ENCODE measurements at regions not wholly inside any gene's neighbourhood (a gene's known extent, or its start where the extent isn't known, plus 50 kb on each side); places are given as distances from the start of the nearest gene placed in this dataset.

DNA sequence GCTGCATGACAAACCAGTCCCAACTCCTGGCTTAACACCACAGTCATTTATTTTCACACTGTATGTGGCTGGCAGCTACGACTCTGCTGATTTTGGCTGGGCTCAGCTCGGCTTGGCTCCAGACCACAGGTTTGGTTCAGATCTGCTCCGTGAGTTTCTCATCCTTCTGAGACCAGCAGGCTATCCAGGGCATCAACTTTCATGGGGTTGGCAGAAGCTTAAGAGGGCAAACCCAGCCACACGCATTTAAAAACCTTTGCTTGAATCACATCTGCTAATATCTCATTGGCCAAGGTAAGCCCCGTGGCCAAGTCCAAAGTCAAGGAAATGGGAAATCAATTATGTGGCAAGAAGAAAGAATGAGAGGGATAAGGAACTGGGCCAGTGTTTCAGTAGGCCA, 574.2 kb downstream of the MATN1 start:
- H3K9me2 ChIP-seq (replicated peaks; ENCODE audit: insufficient read depth, low read length): no peaks in the 10 kb centered on the region
- H3K27ac ChIP-seq (ENCODE audit: low read length): no peak overlapping the region
- no peaks in the 10 kb centered on the region for H3K27me3 ChIP-seq (ENCODE audit: low read length)
- no peaks in the 10 kb centered on the region for H3K9me3 ChIP-seq (ENCODE audit: low read length)
- no peaks in the 10 kb centered on the region for H3K79me2 ChIP-seq (ENCODE audit: low read length)
- no peak overlapping the region for H3K4me2 ChIP-seq (ENCODE audit: low read depth, low read length, poor library complexity, severe bottlenecking)
- H3K9ac ChIP-seq (ENCODE audit: low read length): no peak overlapping the region
- H3K4me1 ChIP-seq (ENCODE audit: low read length): no peaks in the 10 kb centered on the region
- no peak overlapping the region for H3K4me3 ChIP-seq (ENCODE audit: low read length)
- no peak for DNase-seq
- no peaks in the 10 kb centered on the region for H3K36me3 ChIP-seq (ENCODE audit: insufficient read depth, low read length)
- no peaks in the 10 kb centered on the region for H4K20me1 ChIP-seq (ENCODE audit: insufficient read depth, low read depth, low read length)
- no peak overlapping the region for H2AFZ ChIP-seq (ENCODE audit: low read length)

DNA sequence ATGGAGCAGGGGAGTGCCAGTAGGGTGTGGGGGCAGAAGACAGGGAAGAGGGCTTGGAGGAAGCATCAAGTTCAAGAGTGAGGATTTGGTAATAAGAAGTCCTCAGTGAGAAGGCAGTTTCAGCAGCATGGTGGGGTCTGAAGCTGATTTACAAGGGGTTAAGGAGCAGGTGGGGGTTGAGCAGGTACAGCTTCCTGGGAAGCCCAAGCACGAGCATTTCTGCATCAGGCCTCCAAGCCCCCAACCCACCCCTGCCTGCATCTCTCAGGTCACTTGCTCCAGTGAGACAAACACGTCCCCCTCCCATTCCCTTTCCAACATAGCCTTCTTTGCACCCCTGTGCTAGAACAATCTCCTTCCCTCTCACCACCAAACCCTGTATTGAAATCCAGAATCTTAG, 574.7 kb downstream of the MATN1 start:
- H3K27me3 ChIP-seq (ENCODE audit: low read length): no peaks in the 10 kb centered on the region
- H3K27ac ChIP-seq (ENCODE audit: low read length): no peak overlapping the region
- no peak for DNase-seq
- no peaks in the 10 kb centered on the region for H3K9me2 ChIP-seq (replicated peaks; ENCODE audit: insufficient read depth, low read length)
- H3K4me2 ChIP-seq (ENCODE audit: low read depth, low read length, poor library complexity, severe bottlenecking): no peak overlapping the region
- no peaks in the 10 kb centered on the region for H3K4me1 ChIP-seq (ENCODE audit: low read length)
- no peak overlapping the region for H2AFZ ChIP-seq (ENCODE audit: low read length)
- H3K9me3 ChIP-seq (ENCODE audit: low read length): no peaks in the 10 kb centered on the region
- H3K9ac ChIP-seq (ENCODE audit: low read length): no peak overlapping the region
- H4K20me1 ChIP-seq (ENCODE audit: insufficient read depth, low read depth, low read length): no peaks in the 10 kb centered on the region
- no peaks in the 10 kb centered on the region for H3K79me2 ChIP-seq (ENCODE audit: low read length)
- no peak overlapping the region for H3K4me3 ChIP-seq (ENCODE audit: low read length)
- H3K36me3 ChIP-seq (ENCODE audit: insufficient read depth, low read length): no peaks in the 10 kb centered on the region

DNA sequence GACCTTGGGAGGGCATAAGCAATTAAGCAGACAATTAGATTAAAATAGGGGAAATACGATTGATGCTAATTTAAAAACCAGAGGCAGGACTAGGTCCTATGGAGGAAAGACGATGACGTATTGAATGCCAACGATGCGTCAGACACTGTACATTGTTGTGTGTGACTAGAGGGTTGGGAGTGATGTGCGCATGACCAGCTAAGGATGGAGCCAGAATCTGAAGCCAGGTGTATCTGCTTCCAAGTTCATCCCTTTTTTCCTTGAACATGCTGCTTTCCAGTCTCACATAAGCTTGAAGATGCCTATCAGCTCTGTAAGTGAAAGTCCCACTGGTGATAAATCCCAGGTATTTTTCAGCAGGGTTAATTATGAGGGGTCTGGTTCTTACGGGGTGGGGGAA, 576.2 kb downstream of the MATN1 start:
- Histone ChIP-seq H3K27ac (ENCODE audit: low read length) (no peak overlapping the region), H3K9me2 (replicated peaks; ENCODE audit: insufficient read depth, low read length) (no peaks in the 10 kb centered on the region), H3K4me1 (ENCODE audit: low read length) (no peaks in the 10 kb centered on the region), H4K20me1 (ENCODE audit: insufficient read depth, low read depth, low read length) (no peaks in the 10 kb centered on the region), H3K4me3 (ENCODE audit: low read length) (no peak overlapping the region), H3K9me3 (ENCODE audit: low read length) (no peaks in the 10 kb centered on the region), H2AFZ (ENCODE audit: low read length) (no peak overlapping the region), H3K79me2 (ENCODE audit: low read length) (no peaks in the 10 kb centered on the region), H3K9ac (ENCODE audit: low read length) (no peak overlapping the region), H3K36me3 (ENCODE audit: insufficient read depth, low read length) (no peaks in the 10 kb centered on the region), H3K4me2 (ENCODE audit: low read depth, low read length, poor library complexity, severe bottlenecking) (no peak overlapping the region), H3K27me3 (ENCODE audit: low read length) (no peaks in the 10 kb centered on the region)
- DNase-seq: no peak

DNA sequence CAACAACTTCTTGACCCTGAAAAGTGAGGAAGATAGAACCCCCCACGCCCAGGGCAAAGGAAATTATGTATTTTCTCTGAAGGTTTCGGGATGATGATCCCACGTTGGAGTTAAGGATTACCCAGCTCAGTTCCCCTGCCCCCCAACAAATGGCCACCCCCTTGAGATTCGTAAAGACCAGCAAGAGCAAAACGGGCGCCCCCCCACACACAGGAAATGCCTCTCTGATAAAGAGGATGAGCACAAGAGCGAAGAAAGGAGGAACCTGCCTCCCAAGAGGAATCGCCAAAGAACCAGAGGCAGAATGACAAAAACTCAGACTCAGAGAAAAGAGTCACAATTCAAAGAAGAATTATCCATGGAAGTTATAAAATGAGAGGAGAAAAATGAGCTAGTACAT, 576.9 kb downstream of the MATN1 start:
- Histone ChIP-seq H3K9me2 (replicated peaks; ENCODE audit: insufficient read depth, low read length) (no peaks in the 10 kb centered on the region), H2AFZ (ENCODE audit: low read length) (no peak overlapping the region), H3K36me3 (ENCODE audit: insufficient read depth, low read length) (no peaks in the 10 kb centered on the region), H3K4me1 (ENCODE audit: low read length) (no peaks in the 10 kb centered on the region), H3K79me2 (ENCODE audit: low read length) (no peaks in the 10 kb centered on the region), H3K27me3 (ENCODE audit: low read length) (no peaks in the 10 kb centered on the region), H3K27ac (ENCODE audit: low read length) (no peak overlapping the region), H3K9me3 (ENCODE audit: low read length) (no peaks in the 10 kb centered on the region), H3K4me3 (ENCODE audit: low read length) (no peak overlapping the region), H3K4me2 (ENCODE audit: low read depth, low read length, poor library complexity, severe bottlenecking) (no peak overlapping the region), H4K20me1 (ENCODE audit: insufficient read depth, low read depth, low read length) (no peaks in the 10 kb centered on the region), H3K9ac (ENCODE audit: low read length) (no peak overlapping the region)
- DNase-seq: no peak

DNA sequence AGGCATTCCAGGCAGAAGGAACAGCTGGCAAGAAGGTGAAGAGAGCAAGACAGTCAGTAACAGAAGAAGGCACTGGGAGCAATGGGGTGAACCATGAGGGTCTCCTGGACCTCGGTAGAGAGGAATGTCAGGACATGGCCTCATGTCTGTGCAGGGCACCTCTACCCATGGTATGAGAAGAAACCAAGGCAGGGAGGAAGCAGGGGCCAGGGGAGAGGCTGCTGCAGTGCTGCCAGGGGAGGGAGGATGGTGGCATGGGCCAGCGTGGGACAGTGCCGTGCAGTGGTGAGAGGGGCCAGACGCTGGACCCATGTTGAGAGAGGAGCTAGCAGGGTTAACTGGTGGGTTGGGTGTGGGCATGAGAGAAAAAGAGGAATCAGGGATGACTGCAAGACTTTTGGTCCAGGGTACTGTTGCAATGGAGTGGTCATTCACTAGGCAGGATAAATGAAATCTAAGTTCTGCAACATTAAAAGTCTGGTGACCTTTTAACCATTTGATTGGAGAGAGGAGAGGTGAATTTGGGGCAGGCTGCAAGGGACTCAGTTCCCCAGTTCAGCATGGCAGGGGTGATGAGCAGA, 577.6 kb downstream of the MATN1 start:
- Histone ChIP-seq H2AFZ (ENCODE audit: low read length) (no peak overlapping the region), H3K9me2 (replicated peaks; ENCODE audit: insufficient read depth, low read length) (no peaks in the 10 kb centered on the region), H3K36me3 (ENCODE audit: insufficient read depth, low read length) (no peaks in the 10 kb centered on the region), H4K20me1 (ENCODE audit: insufficient read depth, low read depth, low read length) (no peaks in the 10 kb centered on the region), H3K4me3 (ENCODE audit: low read length) (no peak overlapping the region), H3K27me3 (ENCODE audit: low read length) (no peaks in the 10 kb centered on the region), H3K9ac (ENCODE audit: low read length) (no peak overlapping the region), H3K27ac (ENCODE audit: low read length) (no peak overlapping the region), H3K9me3 (ENCODE audit: low read length) (no peaks in the 10 kb centered on the region), H3K4me2 (ENCODE audit: low read depth, low read length, poor library complexity, severe bottlenecking) (no peak overlapping the region), H3K4me1 (ENCODE audit: low read length) (no peaks in the 10 kb centered on the region), H3K79me2 (ENCODE audit: low read length) (no peaks in the 10 kb centered on the region)
- DNase-seq: peak; percentile 0

DNA sequence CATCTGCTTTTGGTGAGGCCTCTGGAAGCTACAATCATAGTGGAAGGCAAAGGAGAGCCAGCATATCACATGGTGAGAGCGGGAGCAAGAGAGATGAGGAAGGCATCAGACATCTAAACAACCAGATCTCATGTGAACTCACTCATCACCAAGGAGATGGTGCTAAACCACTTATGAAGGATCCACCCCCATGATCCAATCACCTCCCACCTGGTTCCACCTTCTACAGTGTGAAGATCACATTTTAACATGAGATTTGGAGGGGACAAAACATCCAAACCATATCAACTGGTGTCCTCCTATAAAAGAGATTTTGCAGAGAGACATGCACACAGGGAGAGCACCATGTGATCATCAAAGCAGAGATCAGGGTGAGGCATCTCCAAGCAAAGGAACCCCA, 578.6 kb downstream of the MATN1 start:
- Histone ChIP-seq H3K9me3 (ENCODE audit: low read length) (no peaks in the 10 kb centered on the region), H4K20me1 (ENCODE audit: insufficient read depth, low read depth, low read length) (no peaks in the 10 kb centered on the region), H3K4me2 (ENCODE audit: low read depth, low read length, poor library complexity, severe bottlenecking) (no peak overlapping the region), H3K27ac (ENCODE audit: low read length) (no peak overlapping the region), H3K9ac (ENCODE audit: low read length) (no peak overlapping the region), H3K4me1 (ENCODE audit: low read length) (no peaks in the 10 kb centered on the region), H3K79me2 (ENCODE audit: low read length) (no peaks in the 10 kb centered on the region), H3K4me3 (ENCODE audit: low read length) (no peak overlapping the region), H2AFZ (ENCODE audit: low read length) (no peak overlapping the region), H3K9me2 (replicated peaks; ENCODE audit: insufficient read depth, low read length) (no peaks in the 10 kb centered on the region), H3K36me3 (ENCODE audit: insufficient read depth, low read length) (no peaks in the 10 kb centered on the region), H3K27me3 (ENCODE audit: low read length) (no peaks in the 10 kb centered on the region)
- no peak for DNase-seq

DNA sequence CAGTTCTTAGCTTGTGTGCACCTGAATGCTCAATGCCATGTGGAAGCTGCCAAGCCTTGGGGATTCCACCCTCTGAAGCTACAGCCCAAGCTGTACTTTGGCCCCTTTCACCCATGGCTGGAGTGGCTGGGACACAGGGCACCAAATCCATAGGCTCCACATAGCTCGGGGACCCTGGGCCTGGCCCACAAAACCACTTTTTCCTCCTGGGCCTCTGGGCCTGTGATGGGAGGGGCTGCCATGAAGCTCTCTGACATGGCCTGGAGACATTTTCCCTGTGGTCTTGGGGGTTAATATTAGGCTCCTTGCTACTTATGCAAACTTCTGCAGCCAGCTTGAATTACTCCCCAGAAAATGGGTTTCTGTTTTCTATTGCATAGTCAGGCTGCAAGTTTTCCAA, 579.9 kb downstream of the MATN1 start:
- H4K20me1 ChIP-seq (ENCODE audit: insufficient read depth, low read depth, low read length): no peaks in the 10 kb centered on the region
- H3K4me2 ChIP-seq (ENCODE audit: low read depth, low read length, poor library complexity, severe bottlenecking): no peak overlapping the region
- no peaks in the 10 kb centered on the region for H3K9me2 ChIP-seq (replicated peaks; ENCODE audit: insufficient read depth, low read length)
- DNase-seq: no peak
- H3K79me2 ChIP-seq (ENCODE audit: low read length): no peaks in the 10 kb centered on the region
- H3K36me3 ChIP-seq (ENCODE audit: insufficient read depth, low read length): no peaks in the 10 kb centered on the region
- H3K4me3 ChIP-seq (ENCODE audit: low read length): no peak overlapping the region
- no peak overlapping the region for H3K9ac ChIP-seq (ENCODE audit: low read length)
- H2AFZ ChIP-seq (ENCODE audit: low read length): no peak overlapping the region
- H3K9me3 ChIP-seq (ENCODE audit: low read length): no peaks in the 10 kb centered on the region
- no peaks in the 10 kb centered on the region for H3K27me3 ChIP-seq (ENCODE audit: low read length)
- no peaks in the 10 kb centered on the region for H3K4me1 ChIP-seq (ENCODE audit: low read length)
- H3K27ac ChIP-seq (ENCODE audit: low read length): no peak overlapping the region

DNA sequence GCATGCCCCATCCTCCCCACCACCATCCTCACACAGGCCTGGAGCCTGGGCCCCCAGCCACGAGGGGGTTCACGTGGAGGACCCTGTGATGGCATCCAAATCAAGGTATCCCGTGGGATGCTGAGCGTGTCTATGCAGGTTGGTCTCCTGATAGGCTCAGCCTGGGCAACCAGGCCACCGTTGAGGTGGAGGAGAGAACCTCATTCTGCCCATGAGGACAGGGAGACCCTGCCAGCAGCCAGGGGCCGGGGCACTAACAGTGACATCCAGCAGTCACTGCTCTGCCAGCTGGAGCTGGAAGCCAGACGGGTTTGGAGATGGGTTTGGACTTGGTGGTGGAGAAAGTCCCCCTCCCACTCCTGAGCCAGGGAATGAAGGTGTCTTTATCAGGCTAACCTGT, 582.8 kb downstream of the MATN1 start:
- DNase-seq: no peak
- Histone ChIP-seq H3K9ac (ENCODE audit: low read length) (no peak overlapping the region), H3K79me2 (ENCODE audit: low read length) (no peaks in the 10 kb centered on the region), H4K20me1 (ENCODE audit: insufficient read depth, low read depth, low read length) (no peaks in the 10 kb centered on the region), H3K4me2 (ENCODE audit: low read depth, low read length, poor library complexity, severe bottlenecking) (no peak overlapping the region), H3K27me3 (ENCODE audit: low read length) (no peaks in the 10 kb centered on the region), H3K9me2 (replicated peaks; ENCODE audit: insufficient read depth, low read length) (no peaks in the 10 kb centered on the region), H3K27ac (ENCODE audit: low read length) (no peak overlapping the region), H3K4me3 (ENCODE audit: low read length) (no peak overlapping the region), H3K4me1 (ENCODE audit: low read length) (no peaks in the 10 kb centered on the region), H3K9me3 (ENCODE audit: low read length) (no peaks in the 10 kb centered on the region), H3K36me3 (ENCODE audit: insufficient read depth, low read length) (no peaks in the 10 kb centered on the region), H2AFZ (ENCODE audit: low read length) (no peak overlapping the region)

DNA sequence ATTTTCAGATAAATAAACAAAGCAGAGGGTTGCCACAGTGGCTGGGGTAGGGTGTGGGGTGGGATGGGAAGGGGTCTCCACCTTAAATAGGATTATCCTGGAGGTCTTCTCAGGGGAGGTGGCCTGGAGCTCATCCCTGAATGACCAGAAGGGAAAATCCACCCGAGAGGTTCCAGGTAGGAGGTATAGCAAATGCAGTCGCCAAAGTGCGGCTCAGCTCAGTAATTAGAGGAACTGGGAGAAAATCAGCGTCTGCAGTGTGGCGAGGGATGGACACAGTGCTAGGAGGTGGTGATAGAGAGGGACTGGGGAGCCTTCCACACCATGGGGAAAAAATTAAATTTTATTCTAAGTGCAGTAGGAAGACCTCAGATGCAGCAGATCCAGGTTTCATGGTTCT, 584.5 kb downstream of the MATN1 start:
- H3K9me2 ChIP-seq (replicated peaks; ENCODE audit: insufficient read depth, low read length): no peaks in the 10 kb centered on the region
- no peak overlapping the region for H3K4me2 ChIP-seq (ENCODE audit: low read depth, low read length, poor library complexity, severe bottlenecking)
- no peaks in the 10 kb centered on the region for H3K36me3 ChIP-seq (ENCODE audit: insufficient read depth, low read length)
- no peaks in the 10 kb centered on the region for H3K4me1 ChIP-seq (ENCODE audit: low read length)
- no peak overlapping the region for H2AFZ ChIP-seq (ENCODE audit: low read length)
- no peaks in the 10 kb centered on the region for H3K9me3 ChIP-seq (ENCODE audit: low read length)
- no peak overlapping the region for H3K27ac ChIP-seq (ENCODE audit: low read length)
- no peak overlapping the region for H3K4me3 ChIP-seq (ENCODE audit: low read length)
- H3K79me2 ChIP-seq (ENCODE audit: low read length): no peaks in the 10 kb centered on the region
- H3K27me3 ChIP-seq (ENCODE audit: low read length): no peaks in the 10 kb centered on the region
- H4K20me1 ChIP-seq (ENCODE audit: insufficient read depth, low read depth, low read length): no peaks in the 10 kb centered on the region
- no peak overlapping the region for H3K9ac ChIP-seq (ENCODE audit: low read length)
- no peak for DNase-seq
